ENCODE measurements at regions not wholly inside any gene's neighbourhood (a gene's known extent, or its start where the extent isn't known, plus 50 kb on each side); places are given as distances from the start of the nearest gene placed in this dataset.

- H3K9ac ChIP-seq (ENCODE audit: low read length), result no peak overlapping the region
- H3F3A ChIP-seq (ENCODE audit: insufficient read depth, low read length), result no peaks in the 10 kb centered on the region
- no peaks in the 10 kb centered on the region for H3K9me2 ChIP-seq (ENCODE audit: low read depth, low read length)
- H3K4me2 ChIP-seq (ENCODE audit: low read length), result no peak overlapping the region
- H3K4me3 ChIP-seq (ENCODE audit: low read depth, low read length, poor library complexity, severe bottlenecking), result no peak overlapping the region
- no peaks in the 10 kb centered on the region for H3K27me3 ChIP-seq (ENCODE audit: insufficient read depth, low read length)
- H2AFZ ChIP-seq (ENCODE audit: low read length), result no peak overlapping the region
- no peaks in the 10 kb centered on the region for H3K79me2 ChIP-seq (ENCODE audit: insufficient read depth, low read length)
- H3K36me3 ChIP-seq (ENCODE audit: insufficient read depth, low read length), result no peaks in the 10 kb centered on the region
- no peaks in the 10 kb centered on the region for H4K20me1 ChIP-seq (ENCODE audit: insufficient read depth, low read length)
- no peaks in the 10 kb centered on the region for H3K9me3 ChIP-seq (ENCODE audit: low read length)
- no peak overlapping the region for H3K27ac ChIP-seq (ENCODE audit: low read depth, low read length, poor library complexity, severe bottlenecking)
- no peaks in the 10 kb centered on the region for H3K4me1 ChIP-seq (ENCODE audit: insufficient read depth, low read length, severe bottlenecking)
- TF ChIP-seq EZH2 (IDR thresholded peaks at IDR 0.05; ENCODE audit: borderline replicate concordance, low read length), result no peak
- TF ChIP-seq, protein P1, sequence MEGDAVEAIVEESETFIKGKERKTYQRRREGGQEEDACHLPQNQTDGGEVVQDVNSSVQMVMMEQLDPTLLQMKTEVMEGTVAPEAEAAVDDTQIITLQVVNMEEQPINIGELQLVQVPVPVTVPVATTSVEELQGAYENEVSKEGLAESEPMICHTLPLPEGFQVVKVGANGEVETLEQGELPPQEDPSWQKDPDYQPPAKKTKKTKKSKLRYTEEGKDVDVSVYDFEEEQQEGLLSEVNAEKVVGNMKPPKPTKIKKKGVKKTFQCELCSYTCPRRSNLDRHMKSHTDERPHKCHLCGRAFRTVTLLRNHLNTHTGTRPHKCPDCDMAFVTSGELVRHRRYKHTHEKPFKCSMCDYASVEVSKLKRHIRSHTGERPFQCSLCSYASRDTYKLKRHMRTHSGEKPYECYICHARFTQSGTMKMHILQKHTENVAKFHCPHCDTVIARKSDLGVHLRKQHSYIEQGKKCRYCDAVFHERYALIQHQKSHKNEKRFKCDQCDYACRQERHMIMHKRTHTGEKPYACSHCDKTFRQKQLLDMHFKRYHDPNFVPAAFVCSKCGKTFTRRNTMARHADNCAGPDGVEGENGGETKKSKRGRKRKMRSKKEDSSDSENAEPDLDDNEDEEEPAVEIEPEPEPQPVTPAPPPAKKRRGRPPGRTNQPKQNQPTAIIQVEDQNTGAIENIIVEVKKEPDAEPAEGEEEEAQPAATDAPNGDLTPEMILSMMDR (IDR thresholded peaks at IDR 0.05; ENCODE audit: low read length), result no peak
These were observed 580.2 kb downstream of the MID1IP1 start for GRCh38 chrX:39381422-39381821.

GRCh38 chrX:39384996-39385395 lies 583.7 kb downstream of the MID1IP1 start:
- Histone ChIP-seq H3K36me3 (ENCODE audit: insufficient read depth, low read length) (no peaks in the 10 kb centered on the region), H3K27ac (ENCODE audit: low read depth, low read length, poor library complexity, severe bottlenecking) (no peak overlapping the region), H3K9me2 (ENCODE audit: low read depth, low read length) (no peaks in the 10 kb centered on the region), H3F3A (ENCODE audit: insufficient read depth, low read length) (no peaks in the 10 kb centered on the region), H3K4me3 (ENCODE audit: low read depth, low read length, poor library complexity, severe bottlenecking) (no peak overlapping the region), H3K27me3 (ENCODE audit: insufficient read depth, low read length) (no peaks in the 10 kb centered on the region), H3K4me1 (ENCODE audit: insufficient read depth, low read length, severe bottlenecking) (no peaks in the 10 kb centered on the region), H3K9ac (ENCODE audit: low read length) (no peak overlapping the region), H4K20me1 (ENCODE audit: insufficient read depth, low read length) (no peaks in the 10 kb centered on the region), H3K4me2 (ENCODE audit: low read length) (no peak overlapping the region), H2AFZ (ENCODE audit: low read length) (no peak overlapping the region), H3K79me2 (ENCODE audit: insufficient read depth, low read length) (no peaks in the 10 kb centered on the region), H3K9me3 (ENCODE audit: low read length) (no peaks in the 10 kb centered on the region)
- TF ChIP-seq, protein P1 (IDR thresholded peaks at IDR 0.05; ENCODE audit: low read length), result no peak
- TF ChIP-seq EZH2 (IDR thresholded peaks at IDR 0.05; ENCODE audit: borderline replicate concordance, low read length), result no peak

DNA sequence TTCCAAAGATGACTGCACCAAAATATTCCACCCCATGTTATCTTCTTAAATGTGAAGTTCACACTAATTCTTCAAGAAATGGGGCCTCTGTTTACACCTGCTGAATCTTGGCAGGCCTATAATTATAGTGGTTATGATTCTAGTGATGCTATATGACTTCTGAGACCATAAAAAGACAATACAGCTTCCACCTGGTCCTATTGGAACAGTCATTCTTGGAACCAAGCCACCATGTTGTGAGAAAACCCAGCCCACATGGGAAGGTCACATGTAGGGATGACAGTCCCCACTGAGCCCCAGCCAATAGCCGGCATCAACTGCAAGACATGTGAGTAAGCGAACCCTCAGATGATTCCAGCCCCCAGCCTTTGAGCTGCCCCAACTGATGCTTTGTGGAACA lies 587.5 kb downstream of the MID1IP1 start:
- Histone ChIP-seq H3K27ac (ENCODE audit: low read depth, low read length, poor library complexity, severe bottlenecking) (no peak overlapping the region), H3F3A (ENCODE audit: insufficient read depth, low read length) (no peaks in the 10 kb centered on the region), H3K4me2 (ENCODE audit: low read length) (no peak overlapping the region), H3K9me3 (ENCODE audit: low read length) (no peaks in the 10 kb centered on the region), H3K4me1 (ENCODE audit: insufficient read depth, low read length, severe bottlenecking) (no peaks in the 10 kb centered on the region), H3K79me2 (ENCODE audit: insufficient read depth, low read length) (no peaks in the 10 kb centered on the region), H3K9ac (ENCODE audit: low read length) (no peak overlapping the region), H2AFZ (ENCODE audit: low read length) (no peak overlapping the region), H3K36me3 (ENCODE audit: insufficient read depth, low read length) (no peaks in the 10 kb centered on the region), H3K9me2 (ENCODE audit: low read depth, low read length) (no peaks in the 10 kb centered on the region), H3K27me3 (ENCODE audit: insufficient read depth, low read length) (no peaks in the 10 kb centered on the region), H4K20me1 (ENCODE audit: insufficient read depth, low read length) (no peaks in the 10 kb centered on the region), H3K4me3 (ENCODE audit: low read depth, low read length, poor library complexity, severe bottlenecking) (no peak overlapping the region)
- TF ChIP-seq, protein P1 (IDR thresholded peaks at IDR 0.05; ENCODE audit: low read length), result no peak
- TF ChIP-seq EZH2 (IDR thresholded peaks at IDR 0.05; ENCODE audit: borderline replicate concordance, low read length), result no peak
